Esophagus muscularis mucosa (tissue), 4 donors: ENCODE measurements at regions not wholly inside any gene's neighbourhood (a gene's known extent, or its start where the extent isn't known, plus 50 kb on each side); places are given as distances from the start of the nearest gene placed in this dataset.

Source experiments
- DNase-seq: peaks from one replicate; pipeline ENCODE4 v3.0.0-alpha.2; 2017; ENCODE audit errors: extremely low spot score
- H3K27ac ChIP-seq, 4 donors: fragments of 200-600 bp; sonication (generic); replicated peaks in 1 of 4; 1 replicate in 3 of 4; 2 replicates in 1 of 4; pipeline ENCODE4 v1.5.1; 2016 to 2019; ENCODE audit warnings: mild to moderate bottlenecking in 1 of 4
- H3K27me3 ChIP-seq, 4 donors: fragments of 200-600 bp; sonication (generic); one replicate each; pipeline versions ENCODE4 v1.5.1 to v1.6.0; 2016 to 2019
- H3K36me3 ChIP-seq, 4 donors: fragments of 200-600 bp; sonication (generic); one replicate each; pipeline ENCODE4 v1.5.1; 2016 to 2019
- H3K4me1 ChIP-seq, 4 donors: fragments of 200-600 bp; sonication (generic); one replicate each; pipeline ENCODE4 v1.5.1; 2016 to 2019
- H3K4me3 ChIP-seq, 4 donors: fragments of 200-600 bp; sonication (generic); 1 replicate in 2 of 4; 2 replicates in 2 of 4; pipeline ENCODE4 v1.5.1; 2016 to 2019; ENCODE audit warnings: mild to moderate bottlenecking in 4 of 4, moderate library complexity in 1 of 4
- H3K9me3 ChIP-seq, 4 donors: fragments of 200-600 bp; sonication (generic); 1 replicate in 3 of 4; 2 replicates in 1 of 4; pipeline ENCODE4 v1.5.1; 2016 to 2019
- EP300 ChIP-seq: sonication (generic); formaldehyde crosslinking; IDR thresholded peaks from one replicate; pipeline ENCODE4 v1.6.1; 2017; ENCODE audit warnings: antibody characterized with exemption
- POLR2A ChIP-seq: fragments of 450-650 bp; IDR thresholded peaks from one replicate; pipeline ENCODE4 v1.6.1; 2017; ENCODE audit warnings: antibody characterized with exemption, moderate library complexity, mild to moderate bottlenecking, low read depth
- POLR2AphosphoS5 ChIP-seq, 2 donors: sonication (generic); formaldehyde crosslinking; IDR thresholded peaks; one replicate each; pipeline ENCODE4 v1.6.1; 2017; ENCODE audit warnings: antibody characterized with exemption in 2 of 2
- WGBS: methylation state at CpG from one replicate; pipeline ENCODE4 v1.1.5; 2018; 5-methylcytosine and 5-hydroxymethylcytosine counted together
- intact Hi-C: fragments of 100-400 bp; cut with DNase I; formaldehyde crosslinking; loops from one replicate; pipeline ENCODE4 v1.15.1; 2023
- TF ChIP-seq, protein P1 (sequence below), 3 experiments: fragments of 200-600 bp in 2 of 3; fragments of 450-650 bp in 1 of 3; sonication (generic) in 2 of 3; IDR thresholded peaks; one replicate each; pipeline ENCODE4 v1.5.1; 2017 to 2019; ENCODE audit warnings: antibody characterized with exemption in 3 of 3, mild to moderate bottlenecking in 2 of 3, moderate library complexity in 1 of 3

DNA sequence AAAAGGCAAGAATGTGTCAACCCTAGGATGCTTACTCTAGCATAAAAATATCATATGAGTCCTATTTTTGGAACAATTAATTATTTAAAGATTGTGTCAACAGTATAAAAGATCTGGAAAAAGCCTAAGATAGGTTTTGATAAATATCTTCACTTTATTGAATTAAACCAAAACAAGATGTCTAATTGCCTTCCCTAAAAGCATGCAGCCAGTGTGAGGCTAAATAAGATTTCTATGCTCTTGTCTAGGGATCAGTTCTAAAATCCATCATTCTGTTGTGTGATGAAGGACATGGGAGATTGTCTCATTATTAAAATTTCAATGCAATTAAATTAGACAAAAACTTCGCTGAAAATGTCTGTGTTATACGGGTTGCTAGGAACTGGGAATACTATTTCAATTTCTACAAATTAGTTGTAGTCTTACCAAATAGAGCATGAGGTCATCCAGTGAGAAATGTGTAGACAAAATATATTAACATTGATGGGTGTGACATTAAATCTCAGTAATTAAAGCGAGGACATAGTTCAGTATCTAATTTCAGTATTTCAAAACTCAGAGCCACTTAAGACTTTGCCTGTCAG, 535.6 kb upstream of the FSIP2 start:
- intact Hi-C loops, result no loop called here
- Histone ChIP-seq H3K27ac (no peak overlapping the region), H3K4me1 (no peaks in the 10 kb centered on the region), H3K36me3 (no peaks in the 10 kb centered on the region), H3K4me3 (no peak overlapping the region), H3K27me3 (no peaks in the 10 kb centered on the region), H3K9me3 (no peaks in the 10 kb centered on the region)
- 60% methylated on average over 3 of the region's 3 CpGs for WGBS
- no peak for DNase-seq
- TF ChIP-seq POLR2AphosphoS5 (IDR thresholded peaks at IDR 0.05), result no peak
- no peak for TF ChIP-seq EP300
- TF ChIP-seq, protein P1, sequence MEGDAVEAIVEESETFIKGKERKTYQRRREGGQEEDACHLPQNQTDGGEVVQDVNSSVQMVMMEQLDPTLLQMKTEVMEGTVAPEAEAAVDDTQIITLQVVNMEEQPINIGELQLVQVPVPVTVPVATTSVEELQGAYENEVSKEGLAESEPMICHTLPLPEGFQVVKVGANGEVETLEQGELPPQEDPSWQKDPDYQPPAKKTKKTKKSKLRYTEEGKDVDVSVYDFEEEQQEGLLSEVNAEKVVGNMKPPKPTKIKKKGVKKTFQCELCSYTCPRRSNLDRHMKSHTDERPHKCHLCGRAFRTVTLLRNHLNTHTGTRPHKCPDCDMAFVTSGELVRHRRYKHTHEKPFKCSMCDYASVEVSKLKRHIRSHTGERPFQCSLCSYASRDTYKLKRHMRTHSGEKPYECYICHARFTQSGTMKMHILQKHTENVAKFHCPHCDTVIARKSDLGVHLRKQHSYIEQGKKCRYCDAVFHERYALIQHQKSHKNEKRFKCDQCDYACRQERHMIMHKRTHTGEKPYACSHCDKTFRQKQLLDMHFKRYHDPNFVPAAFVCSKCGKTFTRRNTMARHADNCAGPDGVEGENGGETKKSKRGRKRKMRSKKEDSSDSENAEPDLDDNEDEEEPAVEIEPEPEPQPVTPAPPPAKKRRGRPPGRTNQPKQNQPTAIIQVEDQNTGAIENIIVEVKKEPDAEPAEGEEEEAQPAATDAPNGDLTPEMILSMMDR (IDR thresholded peaks at IDR 0.05), result no peak

GRCh38 chr2:185208261-185208660, 530.3 kb upstream of the FSIP2 start:
- no peak for DNase-seq
- intact Hi-C loops, result no loop called here
- no peaks in the 10 kb centered on the region for H3K9me3 ChIP-seq
- no peak overlapping the region for H3K27ac ChIP-seq
- TF ChIP-seq, protein P1 (IDR thresholded peaks at IDR 0.05), result no peak
- TF ChIP-seq POLR2A (no peak), EP300 (no peak), POLR2AphosphoS5 (IDR thresholded peaks at IDR 0.05) (no peak)
- H3K4me3 ChIP-seq, result no peak overlapping the region
- no peaks in the 10 kb centered on the region for H3K4me1 ChIP-seq
- 20% methylated on average over 1 of the region's 1 CpG for WGBS
- no peaks in the 10 kb centered on the region for H3K27me3 ChIP-seq
- H3K36me3 ChIP-seq, result no peaks in the 10 kb centered on the region

GRCh38 chr2:185215497-185215896, 523.1 kb upstream of the FSIP2 start:
- WGBS, result 54% methylated on average over 3 of the region's 3 CpGs
- DNase-seq, result no peak
- Histone ChIP-seq H3K4me1 (no peaks in the 10 kb centered on the region), H3K36me3 (no peaks in the 10 kb centered on the region), H3K4me3 (no peak overlapping the region), H3K27ac (no peak overlapping the region), H3K9me3 (no peaks in the 10 kb centered on the region), H3K27me3 (no peaks in the 10 kb centered on the region)
- intact Hi-C loops, result no loop called here
- TF ChIP-seq, protein P1 (IDR thresholded peaks at IDR 0.05), result no peak
- TF ChIP-seq POLR2A (no peak), POLR2AphosphoS5 (IDR thresholded peaks at IDR 0.05) (no peak), EP300 (no peak)

DNA sequence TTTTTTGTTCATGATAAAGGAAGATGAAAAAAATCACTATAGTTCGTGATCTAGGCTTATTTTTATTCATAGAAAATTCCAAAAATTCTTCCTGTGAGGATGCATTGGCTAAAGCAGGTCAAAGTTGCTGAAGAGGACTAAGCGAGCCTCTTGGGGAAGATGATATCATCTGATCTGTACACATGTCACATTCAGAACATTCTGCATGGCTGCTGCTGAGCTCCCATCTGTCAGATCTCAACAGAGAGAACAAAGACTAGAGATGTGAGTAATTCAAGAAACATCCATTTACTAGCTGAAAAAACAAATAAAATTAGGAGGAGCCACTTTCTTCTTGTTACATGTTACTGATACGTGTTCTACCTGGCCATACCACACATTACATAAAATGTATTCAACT, 518.6 kb upstream of the FSIP2 start:
- H3K9me3 ChIP-seq, result no peaks in the 10 kb centered on the region
- H3K36me3 ChIP-seq, result no peaks in the 10 kb centered on the region
- intact Hi-C loops, result no loop called here
- no peak overlapping the region for H3K4me3 ChIP-seq
- no peak for TF ChIP-seq EP300
- TF ChIP-seq POLR2AphosphoS5 (IDR thresholded peaks at IDR 0.05), result no peak
- TF ChIP-seq POLR2A, result no peak
- TF ChIP-seq, protein P1 (IDR thresholded peaks at IDR 0.05), result no peak
- DNase-seq, result no peak
- 72% methylated on average over 3 of the region's 3 CpGs for WGBS
- no peaks in the 10 kb centered on the region for H3K4me1 ChIP-seq
- H3K27ac ChIP-seq, result no peak overlapping the region
- no peaks in the 10 kb centered on the region for H3K27me3 ChIP-seq

DNA sequence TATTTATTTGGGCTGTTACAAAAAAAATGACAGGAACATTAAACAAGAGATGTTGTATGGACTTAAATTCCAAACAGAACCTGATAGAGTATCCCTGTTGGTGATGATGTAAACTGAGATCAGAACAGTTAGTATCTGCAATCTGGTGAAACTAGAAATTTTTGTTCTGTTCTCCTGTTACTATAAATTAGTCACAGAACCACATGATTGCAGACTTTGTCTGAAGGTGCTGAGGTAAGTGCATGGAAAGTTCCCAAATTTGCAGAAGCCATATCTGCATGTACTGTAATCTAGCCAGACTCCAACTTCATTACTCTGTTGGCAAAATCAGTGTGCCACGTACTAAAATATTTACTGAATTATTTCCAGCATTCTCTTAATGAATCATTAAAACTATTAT, 516.3 kb upstream of the FSIP2 start:
- Histone ChIP-seq H3K4me3 (no peak overlapping the region), H3K4me1 (no peaks in the 10 kb centered on the region), H3K36me3 (no peaks in the 10 kb centered on the region), H3K27ac (no peak overlapping the region), H3K9me3 (no peaks in the 10 kb centered on the region), H3K27me3 (no peaks in the 10 kb centered on the region)
- no peak for DNase-seq
- intact Hi-C loops, result no loop called here
- WGBS, result 86% methylated on average over 1 of the region's 1 CpG
- TF ChIP-seq POLR2AphosphoS5 (IDR thresholded peaks at IDR 0.05) (no peak), EP300 (no peak), POLR2A (no peak)
- TF ChIP-seq, protein P1 (IDR thresholded peaks at IDR 0.05), result no peak
